T-helper 2 cell treated with Interferon-gamma antibody and Interleukin-4, amounts not matched to agents 100 ng/mL and 5 ng/mL, for 36 hours (primary cell): ENCODE measurements at regions not wholly inside any gene's neighbourhood (a gene's known extent, or its start where the extent isn't known, plus 50 kb on each side); places are given as distances from the start of the nearest gene placed in this dataset.

ENCODE experiments used
- intact Hi-C: fragments of 100-400 bp; cut with micrococcal nuclease; formaldehyde crosslinking; loops from one replicate; pipeline ENCODE4 v1.15.1; 2023

DNA sequence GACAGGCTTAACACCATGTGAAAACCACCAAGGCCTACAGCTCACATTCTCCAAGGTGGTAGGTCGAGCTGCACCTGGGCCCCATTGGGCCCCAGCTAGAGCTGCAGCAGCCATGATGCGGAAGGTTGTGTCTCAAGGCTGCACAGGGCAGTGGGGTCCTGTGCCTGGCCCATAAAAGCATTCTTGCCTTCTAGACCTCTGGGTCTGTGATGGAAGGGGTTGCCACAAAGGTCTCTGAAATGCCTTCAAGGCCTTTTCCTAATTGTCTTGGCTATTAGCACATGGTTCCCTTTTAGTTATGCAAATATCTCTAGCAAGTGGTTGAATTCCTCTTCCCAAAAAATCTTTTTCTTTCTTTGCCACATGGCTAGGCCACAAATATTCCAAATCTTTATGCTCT is 52.5 kb upstream of the C11orf58 start:
- intact Hi-C loops = no loop called here

- intact Hi-C loops = no loop called here
Measured at GRCh38 chr11:16678466-16679116, 59.9 kb upstream of the C11orf58 start.

GRCh38 chr11:16669799-16670415 is 68.5 kb upstream of the C11orf58 start:
- intact Hi-C loops = no loop called here

DNA sequence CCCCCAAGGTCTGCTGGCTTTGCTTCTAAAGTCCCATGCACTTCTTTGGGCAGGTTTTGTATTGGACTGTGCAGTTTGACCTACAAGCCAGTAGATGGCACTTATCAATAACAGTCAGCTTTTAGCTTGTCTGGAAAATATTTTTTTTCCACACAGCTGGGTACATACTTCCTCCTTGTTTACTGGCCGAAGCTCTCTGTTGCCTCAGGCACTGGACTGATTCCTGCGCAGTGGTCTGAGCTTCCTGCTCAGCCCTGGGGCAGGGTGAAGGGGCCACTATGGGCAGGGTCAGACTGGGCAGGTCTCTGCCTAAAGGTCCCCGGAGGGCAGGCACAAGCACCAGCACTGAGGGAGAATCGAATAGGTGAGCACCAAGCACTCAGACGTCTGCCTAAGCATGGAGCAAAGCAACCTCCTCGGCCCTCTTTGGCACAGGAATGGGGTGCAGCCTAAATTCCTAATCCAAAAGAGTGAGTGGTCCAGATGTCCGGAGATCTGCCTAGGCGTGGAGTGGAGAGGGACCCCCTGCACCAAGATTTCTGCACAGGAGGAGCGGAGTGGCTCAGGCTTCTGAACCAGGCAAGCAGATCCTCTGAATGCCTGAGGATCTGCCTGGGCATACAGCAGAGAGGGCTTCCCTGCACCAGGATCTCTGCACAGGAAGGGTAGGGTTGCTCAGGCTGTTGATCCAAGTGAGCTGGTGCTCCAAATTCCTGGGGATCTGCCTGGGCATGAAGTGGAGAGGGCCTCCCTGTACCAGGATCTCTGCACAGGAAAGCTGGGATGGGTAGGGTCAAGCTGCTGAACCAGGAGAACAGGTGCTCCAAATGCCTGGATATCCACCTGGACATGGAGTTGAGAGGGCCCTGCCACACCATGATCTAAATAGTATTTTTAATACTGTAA is 105.9 kb upstream of the C11orf58 start:
- intact Hi-C loops = no loop called here

DNA sequence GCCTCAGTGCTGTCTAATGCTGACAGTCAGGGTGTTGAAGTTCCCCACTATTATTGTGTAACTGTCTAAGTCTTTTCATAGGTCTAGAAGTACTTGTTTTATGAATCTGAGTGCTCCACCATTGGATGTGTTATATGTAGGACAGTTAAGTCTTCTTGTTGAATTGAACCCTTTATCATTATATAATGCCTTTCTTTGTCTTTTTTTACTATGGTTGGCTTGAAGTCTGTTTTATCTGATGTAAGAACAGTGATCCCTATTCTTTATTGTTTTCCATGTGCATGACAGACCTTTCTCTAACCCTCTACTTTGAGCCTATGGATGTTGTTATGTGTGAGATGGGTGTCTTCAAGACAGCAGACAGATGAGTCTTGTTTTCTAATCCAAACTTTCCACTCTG is 107.8 kb upstream of the C11orf58 start:
- intact Hi-C loops = no loop called here

GRCh38 chr11:16618431-16618830 is 120.0 kb upstream of the C11orf58 start:
- intact Hi-C loops = no loop called here

DNA sequence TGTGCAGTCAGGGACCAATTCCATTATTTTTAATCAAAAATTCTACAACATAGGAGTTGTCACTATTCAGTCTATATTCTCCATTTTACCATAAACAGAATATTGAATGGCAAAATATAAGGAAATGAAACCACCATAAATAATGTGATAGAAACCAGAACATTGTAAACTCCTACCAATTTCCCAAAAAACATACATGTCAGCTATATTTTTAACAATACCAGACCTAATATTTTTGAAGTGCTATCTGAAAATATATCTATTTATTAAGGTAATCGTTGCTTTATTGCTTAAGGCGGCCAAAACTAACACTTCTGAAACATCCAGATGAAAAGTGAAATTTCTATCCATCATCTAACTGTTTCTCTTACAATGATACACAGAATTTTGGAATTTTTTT is 123.0 kb upstream of the C11orf58 start:
- intact Hi-C loops = no loop called here

- intact Hi-C loops = loop anchor here (1.0 to 2.0 kb wide), 5 partner anchors 7 to 963 kb away; no protein-coding TSS in a partner anchor
Measured at GRCh38 chr11:16613512-16614381, 124.7 kb upstream of the C11orf58 start.

DNA sequence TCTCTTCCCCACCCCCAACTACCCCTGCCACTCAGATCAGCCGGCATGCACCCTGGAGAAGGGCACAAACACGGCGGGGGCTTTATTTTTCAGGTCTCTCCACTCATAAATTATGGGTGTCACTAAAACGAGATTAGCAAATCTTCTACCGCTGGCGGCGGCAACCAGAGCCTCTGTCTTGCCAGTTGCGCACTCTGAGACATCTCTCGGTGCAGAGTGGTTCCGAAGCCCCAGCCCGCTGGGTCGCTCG is 125.3 kb upstream of the C11orf58 start:
- intact Hi-C loops = loop anchor here (1.0 to 2.0 kb wide), 4 partner anchors 672 to 963 kb away; no protein-coding TSS in a partner anchor

- intact Hi-C loops = loop anchor here (1.0 to 2.0 kb wide), 4 partner anchors 671 to 962 kb away; no protein-coding TSS in a partner anchor
Measured at GRCh38 chr11:16612566-16613261, 125.7 kb upstream of the C11orf58 start.

DNA sequence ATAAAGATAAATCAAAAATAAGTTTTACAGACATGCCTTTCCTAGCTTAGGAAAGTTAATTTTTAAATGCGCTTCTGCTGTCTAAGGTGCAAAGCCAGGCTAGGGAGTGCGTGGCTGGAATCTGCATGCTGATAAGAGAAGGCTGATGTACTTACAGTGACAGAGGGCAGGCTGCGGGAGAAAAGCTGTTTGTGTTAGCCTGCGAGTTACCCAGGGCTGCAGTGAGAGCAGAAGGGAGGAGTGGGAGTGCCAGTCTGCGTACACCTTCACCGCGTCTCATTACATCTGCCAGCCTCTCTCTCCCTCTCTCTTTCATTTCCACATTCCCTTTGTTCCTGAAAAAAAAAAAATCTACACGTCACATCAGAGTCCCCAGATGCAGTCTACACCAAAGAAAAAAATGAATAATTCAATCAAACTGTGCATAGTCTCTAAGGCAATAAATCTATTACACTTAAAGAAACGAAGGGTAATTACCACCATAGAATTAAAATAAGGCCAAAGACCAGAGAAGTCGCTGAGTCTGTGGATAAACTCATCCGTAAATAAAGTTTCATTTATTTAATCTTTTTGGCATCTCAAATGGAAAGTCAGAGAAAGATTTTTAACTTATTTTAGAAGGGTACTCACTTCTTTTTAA is 126.4 kb upstream of the C11orf58 start:
- intact Hi-C loops = loop anchor here (2.0 kb wide), 1 partner anchor 841 kb away; no protein-coding TSS in a partner anchor

- intact Hi-C loops = no loop called here
Measured at GRCh38 chr11:16611401-16611921, 127.0 kb upstream of the C11orf58 start.

DNA sequence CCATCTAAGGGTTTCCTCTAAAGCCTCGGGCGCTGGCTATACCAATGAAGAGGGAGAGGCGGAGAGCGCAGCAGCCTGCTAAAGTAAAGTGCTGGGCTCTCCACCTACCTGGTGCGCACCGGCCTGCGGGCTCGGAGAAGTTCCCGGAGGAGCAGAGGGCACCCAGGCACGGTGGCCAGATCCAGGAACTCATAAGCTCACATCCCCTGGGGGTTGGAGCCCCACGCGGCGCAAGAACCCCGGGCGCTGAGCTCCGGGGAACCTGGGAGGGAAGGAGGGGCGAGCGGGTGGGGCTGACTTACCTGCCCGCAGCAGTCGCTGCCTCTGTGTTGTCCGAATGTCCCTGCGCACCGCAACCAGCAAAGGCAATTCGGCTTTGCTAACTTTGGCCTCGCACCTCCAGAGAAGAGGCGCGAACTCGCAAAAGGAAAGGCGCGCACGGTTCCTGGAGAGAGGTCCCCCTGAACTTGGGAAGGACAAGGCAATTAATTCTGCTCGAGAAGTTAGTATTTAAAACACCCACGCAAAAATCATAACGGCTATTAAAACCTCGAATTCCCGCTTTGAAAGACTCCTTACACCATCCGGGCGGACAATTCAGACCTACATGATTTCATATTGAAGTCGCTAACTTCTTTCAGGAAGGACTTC is 127.6 kb upstream of the C11orf58 start:
- intact Hi-C loops = no loop called here

DNA sequence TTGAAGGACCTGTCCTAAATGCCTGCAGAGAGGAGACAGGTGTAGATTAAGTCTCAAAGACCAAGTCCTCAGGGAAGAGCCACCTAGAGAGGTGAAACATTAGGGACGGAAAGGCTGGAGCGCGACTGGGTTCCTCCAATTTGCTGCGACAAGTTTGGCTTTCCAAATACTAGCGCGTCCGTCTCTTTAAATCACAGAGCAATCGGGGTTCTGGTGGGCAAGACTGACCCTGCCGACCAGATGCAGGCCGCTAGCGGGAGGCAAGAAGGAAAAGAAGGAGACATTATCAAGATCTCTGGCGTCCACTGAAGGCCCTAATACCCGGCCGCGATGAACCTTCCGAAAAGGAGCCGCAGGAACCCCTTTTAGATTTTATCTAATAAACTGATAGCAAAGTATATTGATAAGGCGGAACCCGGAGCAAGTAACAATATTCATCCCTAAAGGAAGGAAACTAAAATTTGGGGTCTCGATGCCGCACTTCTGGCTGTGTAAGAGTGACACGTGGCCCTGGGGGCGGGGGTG is 128.2 kb upstream of the C11orf58 start:
- intact Hi-C loops = no loop called here

DNA sequence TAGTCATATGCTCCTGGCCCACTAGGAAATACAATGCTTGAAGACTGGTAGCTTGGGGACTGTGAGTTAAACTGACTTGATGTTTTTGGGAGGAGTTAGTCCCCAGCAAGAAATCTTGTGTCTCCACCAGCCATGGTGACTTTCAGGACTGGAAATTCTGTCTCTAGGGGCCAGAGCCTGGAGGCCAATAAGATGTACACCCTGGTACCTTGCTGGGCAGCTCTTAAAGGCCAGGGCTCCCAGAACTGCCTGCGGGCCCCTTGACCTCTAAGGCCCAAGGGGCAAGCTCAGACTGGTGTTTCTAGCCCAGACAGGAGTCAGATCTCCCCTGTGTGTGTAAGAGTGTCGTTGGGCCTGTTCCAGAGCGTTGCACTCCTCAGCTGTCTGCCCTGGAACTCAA is 128.7 kb upstream of the C11orf58 start:
- intact Hi-C loops = loop anchor here (5.0 to 10.0 kb wide), 2 partner anchors 1115 to 1637 kb away; partner anchors contain the start of gene CALCA

DNA sequence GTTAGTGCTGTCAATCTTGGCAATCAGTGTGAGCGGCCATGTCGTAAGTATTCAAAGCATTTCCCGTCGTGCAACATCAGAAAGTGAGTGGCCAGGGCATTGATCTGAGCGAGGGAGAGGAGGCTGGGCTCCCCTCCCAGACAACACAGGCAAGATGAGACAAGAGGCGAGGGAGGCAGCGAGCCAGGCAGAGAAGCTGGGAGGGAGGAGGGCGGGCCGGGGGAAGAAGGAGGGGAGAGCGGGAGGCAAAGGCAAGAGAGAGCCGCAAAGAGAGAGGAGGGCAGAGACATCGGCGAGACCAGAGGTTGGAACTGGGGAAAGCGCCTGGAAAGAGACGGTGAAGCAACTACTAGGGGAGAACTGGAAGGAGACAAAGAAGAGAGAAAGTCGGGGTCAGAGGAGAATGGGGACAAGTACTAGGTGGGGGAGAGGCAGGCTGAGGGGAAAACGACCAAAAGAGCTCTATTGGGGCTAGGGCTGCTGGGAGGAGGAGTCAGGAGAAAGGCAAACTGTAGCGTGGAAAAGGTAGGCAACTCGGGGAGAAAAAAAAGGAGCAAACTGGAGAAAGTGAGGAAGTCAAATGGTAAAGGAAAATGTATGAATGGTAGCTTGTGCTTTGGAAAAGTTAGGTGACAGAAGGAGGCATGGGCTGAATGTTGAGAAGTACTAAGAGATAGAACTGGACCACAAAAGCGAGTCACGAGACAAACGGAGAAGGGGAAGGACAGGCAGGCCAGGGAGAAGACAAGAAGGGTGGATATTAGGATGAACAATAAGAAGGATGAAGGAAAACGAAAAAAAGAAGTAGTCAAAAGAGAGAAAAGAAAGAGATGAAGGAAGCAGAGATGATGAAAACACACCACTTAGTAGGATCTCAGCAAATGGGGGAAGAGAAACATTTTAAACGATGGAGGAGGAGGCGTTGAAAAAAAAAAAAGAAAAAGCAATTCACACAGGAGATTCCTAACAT is 130.5 kb upstream of the C11orf58 start:
- intact Hi-C loops = loop anchor here (2.0 to 10.0 kb wide), 3 partner anchors 789 to 1636 kb away; partner anchors contain the start of gene CALCA

DNA sequence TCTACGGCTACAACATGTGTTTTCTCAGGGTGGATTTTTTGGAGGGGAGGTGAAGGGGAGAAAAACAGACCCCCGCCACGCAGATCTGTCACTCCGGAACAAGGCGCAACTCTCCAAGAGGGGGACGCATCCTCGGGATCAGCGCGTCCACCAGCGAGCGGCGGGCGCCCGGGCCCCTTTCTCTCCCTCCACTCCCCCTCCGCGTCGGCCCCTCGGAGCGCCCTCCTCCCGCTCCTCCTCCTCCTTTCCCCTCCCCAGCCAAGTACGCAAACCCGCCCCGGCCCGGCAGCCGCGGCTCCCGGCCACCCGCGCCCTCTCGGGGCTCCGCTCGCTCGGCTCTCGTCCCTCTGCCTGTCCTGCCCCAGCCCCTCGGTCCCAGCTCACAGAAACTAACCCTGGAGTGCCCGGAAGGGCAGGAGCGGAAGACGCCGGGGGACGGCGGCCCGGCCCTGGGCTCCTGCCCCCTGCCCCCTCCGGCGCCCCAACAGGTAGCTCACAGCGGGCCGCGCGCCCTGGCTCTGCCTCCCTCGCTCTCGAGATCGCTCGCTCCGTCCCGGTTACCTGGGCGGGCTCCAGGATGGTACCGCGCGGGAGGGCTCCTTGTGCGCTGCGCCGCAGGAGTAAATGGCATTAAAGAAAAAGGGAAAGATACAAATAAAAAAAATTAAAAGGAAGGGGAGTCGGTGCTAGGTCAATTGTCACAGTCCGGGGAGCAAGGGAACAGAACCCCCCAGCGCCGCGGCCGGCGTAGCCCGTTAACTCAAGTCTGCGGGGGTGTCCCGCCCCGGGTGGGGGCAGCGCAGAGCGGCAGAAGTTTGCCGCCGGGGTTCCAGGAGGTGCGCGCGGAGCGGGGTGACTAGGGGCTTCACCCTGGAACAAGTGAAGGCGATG is 131.4 kb upstream of the C11orf58 start:
- intact Hi-C loops = loop anchor here (1.0 to 10.0 kb wide), 5 partner anchors 7 to 1635 kb away; partner anchors contain the start of genes C11orf58 and CALCA
